SH-SY5Y (cell line): ENCODE measurements at regions not wholly inside any gene's neighbourhood (a gene's known extent, or its start where the extent isn't known, plus 50 kb on each side); places are given as distances from the start of the nearest gene placed in this dataset.

Experiments used
- GATA2 ChIP-seq: IDR thresholded peaks from 2 replicates; pipeline ENCODE4 v1.6.1; 2011; ENCODE audit warnings: mild to moderate bottlenecking, low read depth, low read length
- GATA3 ChIP-seq: IDR thresholded peaks from 2 replicates; pipeline ENCODE4 v1.6.1; 2011; ENCODE audit warnings: low read depth, mild to moderate bottlenecking, low read length, moderate library complexity

DNA sequence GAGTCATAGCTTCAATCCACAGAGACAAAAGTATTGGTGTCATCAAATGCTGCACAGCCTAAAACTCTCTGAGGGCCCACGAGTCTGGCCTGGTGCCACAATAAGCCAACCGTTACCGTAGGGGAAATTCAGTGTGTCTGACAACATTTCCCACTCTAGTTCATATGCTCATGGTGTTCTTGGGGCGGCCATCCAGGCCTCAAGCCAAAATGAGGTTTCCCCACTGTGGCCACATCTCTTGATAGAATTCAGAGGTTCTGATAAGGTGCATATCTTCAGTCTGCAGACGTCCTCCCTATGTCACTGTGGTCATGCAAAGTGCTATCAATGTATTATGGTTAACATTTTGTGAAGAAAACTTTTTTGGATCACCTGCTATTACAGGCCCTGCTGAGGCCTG lies 627.7 kb downstream of the QKI start:
- TF ChIP-seq GATA2 (no peak), GATA3 (no peak)
